Fibroblast of lung (primary cell): ENCODE measurements at regions not wholly inside any gene's neighbourhood (a gene's known extent, or its start where the extent isn't known, plus 50 kb on each side); places are given as distances from the start of the nearest gene placed in this dataset.

Source experiments
- CTCF ChIP-seq, 2 donors: IDR thresholded peaks in 1 of 2; conservative IDR thresholded peaks in 1 of 2; 1 replicate in 1 of 2; 2 replicates in 1 of 2; pipeline ENCODE4 v1.5.1; 2011 to 2012; ENCODE audit warnings: low read length in 2 of 2, control low read depth in 1 of 2, inconsistent platforms in 1 of 2, low read depth in 1 of 2, mild to moderate bottlenecking in 1 of 2
- EZH2 ChIP-seq: IDR thresholded peaks from 2 replicates; pipeline ENCODE4 v1.5.1; 2012; ENCODE audit warnings: low read length, control low read depth, mild to moderate bottlenecking; ENCODE audit errors: missing control alignments

GRCh38 chr7:120185940-120186682 is 86.9 kb upstream of the KCND2 start:
- no peak for TF ChIP-seq CTCF (conservative IDR thresholded peaks at IDR 0.05 in 1 of 2, IDR thresholded peaks at IDR 0.05 in 1 of 2; ENCODE audit: low read depth in 1 of 2, low read length in 2 of 2)
- no peak for TF ChIP-seq EZH2
